ENCODE measurements at regions not wholly inside any gene's neighbourhood (a gene's known extent, or its start where the extent isn't known, plus 50 kb on each side); places are given as distances from the start of the nearest gene placed in this dataset.

DNA sequence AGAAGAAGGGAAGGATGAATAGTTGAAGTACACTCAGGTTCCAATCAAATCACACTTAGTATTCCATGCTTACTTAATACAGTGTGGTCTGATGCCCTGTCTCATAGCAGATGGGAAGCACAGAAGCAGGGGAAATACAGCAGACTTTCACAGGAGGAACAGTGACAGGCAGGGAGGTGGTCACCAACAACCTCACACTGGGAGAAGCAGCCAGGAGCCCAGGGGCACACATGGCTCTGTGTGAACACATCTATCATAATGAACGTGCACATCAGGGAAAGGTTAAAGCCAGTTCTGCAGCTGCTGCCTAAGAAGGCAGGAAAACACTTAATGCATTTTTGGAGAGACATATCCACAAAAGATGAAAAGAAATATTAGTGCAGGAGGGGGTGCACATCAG is 312.3 kb downstream of the MED10 start:
- TF ChIP-seq SUZ12 (IDR thresholded peaks at IDR 0.05; ENCODE audit: low read length) (no peak), EZH2 (IDR thresholded peaks at IDR 0.05; ENCODE audit: low read depth, low read length, severe bottlenecking) (no peak), SIN3A (conservative IDR thresholded peaks at IDR 0.05 in 1 of 2, IDR thresholded peaks at IDR 0.05 in 1 of 2; ENCODE audit: low read depth in 1 of 2, low read length in 2 of 2) (no peak), HDAC2 (IDR thresholded peaks at IDR 0.05; ENCODE audit: borderline replicate concordance in 1 of 2, low read depth in 2 of 2, low read length in 2 of 2) (no peak), POLR2AphosphoS5 (IDR thresholded peaks at IDR 0.05; ENCODE audit: low read depth, low read length) (no peak), CTCF (IDR thresholded peaks at IDR 0.05; ENCODE audit: control extremely low read depth in 1 of 3, insufficient read depth in 1 of 3, low read depth in 1 of 3, low read length in 3 of 3) (no peak)

Data from H1 (cell line).